Erythroblast (primary cell): ENCODE measurements at regions not wholly inside any gene's neighbourhood (a gene's known extent, or its start where the extent isn't known, plus 50 kb on each side); places are given as distances from the start of the nearest gene placed in this dataset.

Experiments
- GATA1 ChIP-seq: IDR thresholded peaks from 2 replicates; pipeline ENCODE4 v1.6.1; 2011; ENCODE audit warnings: low read depth, mild to moderate bottlenecking, control low read depth, low read length, moderate library complexity
- POLR2A ChIP-seq: IDR thresholded peaks from 2 replicates; pipeline ENCODE4 v1.6.1; 2011; ENCODE audit warnings: mild to moderate bottlenecking, low read length

DNA sequence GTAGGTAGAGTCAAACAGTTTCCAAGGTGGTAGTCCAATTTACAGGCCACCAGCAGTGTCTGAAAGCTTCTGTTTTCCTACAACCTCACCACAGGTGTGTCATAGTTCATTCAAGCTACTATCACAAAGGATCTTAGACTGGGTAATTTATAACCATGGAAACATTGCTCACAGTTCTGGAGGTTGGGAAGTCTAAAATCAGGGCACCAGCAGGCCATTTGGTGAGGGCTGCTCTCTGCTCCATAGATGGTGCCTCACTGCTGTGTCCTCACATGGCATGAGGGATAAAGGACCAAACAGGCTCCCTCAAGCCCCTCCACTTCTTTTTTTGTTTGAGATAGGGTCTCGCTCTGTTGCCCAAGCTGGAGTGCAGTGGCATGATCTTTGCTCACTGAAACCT is 60.6 kb downstream of the ING1 start:
- TF ChIP-seq POLR2A (no peak), GATA1 (no peak)
